NCI-H2081 (cell line): ENCODE measurements at regions not wholly inside any gene's neighbourhood (a gene's known extent, or its start where the extent isn't known, plus 50 kb on each side); places are given as distances from the start of the nearest gene placed in this dataset.

ENCODE experiments used
- DNase-seq, 2 experiments: peaks; one replicate each; lab custom pipeline; 2025; lab: John Stamatoyannopoulos, UW

GRCh38 chr5:7955476-7955875 is 86.5 kb downstream of the MTRR start:
- DNase-seq: no peak

GRCh38 chr5:7957329-7957728 is 88.4 kb downstream of the MTRR start:
- DNase-seq: no peak

GRCh38 chr5:7960142-7960541 is 91.2 kb downstream of the MTRR start:
- DNase-seq: no peak

GRCh38 chr5:7961540-7961939 is 92.6 kb downstream of the MTRR start:
- no peak for DNase-seq

- no peak for DNase-seq
Measured at GRCh38 chr5:7970816-7971215, 101.9 kb downstream of the MTRR start.

- no peak for DNase-seq
Measured at GRCh38 chr5:7976411-7977190, 107.7 kb downstream of the MTRR start.

GRCh38 chr5:7978114-7978513 is 109.2 kb downstream of the MTRR start:
- no peak for DNase-seq

- DNase-seq: no peak
Measured at GRCh38 chr5:7978991-7979390, 110.0 kb downstream of the MTRR start.

GRCh38 chr5:7980881-7981280 is 111.9 kb downstream of the MTRR start:
- DNase-seq: no peak

GRCh38 chr5:7983433-7983832 is 114.5 kb downstream of the MTRR start:
- no peak for DNase-seq

GRCh38 chr5:7991125-7991821 is 122.3 kb downstream of the MTRR start:
- DNase-seq: no peak

- DNase-seq: no peak
Measured at GRCh38 chr5:7995688-7996294, 126.8 kb downstream of the MTRR start.

GRCh38 chr5:8005416-8005815 is 136.5 kb downstream of the MTRR start:
- no peak for DNase-seq

GRCh38 chr5:8012131-8012977 is 143.4 kb downstream of the MTRR start:
- DNase-seq: no peak

- no peak for DNase-seq
Measured at GRCh38 chr5:8013948-8014710, 145.2 kb downstream of the MTRR start.

- DNase-seq: no peak
Measured at GRCh38 chr5:8019719-8020218, 150.8 kb downstream of the MTRR start.

GRCh38 chr5:8020861-8021514 is 152.0 kb downstream of the MTRR start:
- DNase-seq: no peak

GRCh38 chr5:8028243-8028642 is 159.3 kb downstream of the MTRR start:
- DNase-seq: no peak

- no peak for DNase-seq
Measured at GRCh38 chr5:8033261-8033660, 164.3 kb downstream of the MTRR start.

GRCh38 chr5:8034852-8035251 is 165.9 kb downstream of the MTRR start:
- no peak for DNase-seq

- DNase-seq: no peak
Measured at GRCh38 chr5:8048920-8049319, 180.0 kb downstream of the MTRR start.
